ENCODE measurements at regions not wholly inside any gene's neighbourhood (a gene's known extent, or its start where the extent isn't known, plus 50 kb on each side); places are given as distances from the start of the nearest gene placed in this dataset.

DNA sequence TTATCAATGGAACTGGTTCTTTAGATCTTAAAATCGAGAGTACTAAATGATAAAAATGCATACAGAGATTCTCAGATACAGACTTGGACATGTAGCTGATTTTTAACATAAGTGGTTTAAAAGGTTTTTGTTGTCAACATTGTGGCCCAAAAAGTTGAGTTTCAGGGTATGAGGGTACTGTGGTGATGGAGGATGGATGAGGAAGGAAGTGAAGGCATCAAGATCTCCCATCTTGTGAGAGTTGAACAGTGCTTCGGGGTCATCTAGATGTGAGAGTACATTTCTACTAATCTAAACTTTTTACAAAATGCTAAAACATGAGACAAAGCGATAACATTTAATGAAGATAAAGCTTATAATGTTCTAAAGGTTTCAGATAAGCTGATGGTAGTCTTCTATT is 452.6 kb downstream of the PCNX1 start:
- peaks cover 26 to 68% (median 40%) of the 10 kb centered on the region in 4 donors for H3K4me1 Mint-ChIP-seq
- CTCF ChIA-PET (ENCODE audit: partially characterized antibody), result no interaction called here

GRCh38 chr14:71361336-71361735 is 454.1 kb downstream of the PCNX1 start:
- no peak for DNase-seq
- H3K27ac Mint-ChIP-seq, result no peak overlapping the region
- Histone ChIP-seq H3K36me3 (ENCODE audit: insufficient read depth, low read length) (no peaks in the 10 kb centered on the region), H3K4me1 (ENCODE audit: insufficient read depth, low read length) (no peaks in the 10 kb centered on the region), H3K27ac (ENCODE audit: low read depth, low read length) (no peak overlapping the region), H3K9me3 (ENCODE audit: control insufficient read depth in 1 of 2, low read length in 2 of 2) (no peaks in the 10 kb centered on the region), H3K4me3 (ENCODE audit: low read length in 2 of 2) (no peak overlapping the region), H3K27me3 (ENCODE audit: insufficient read depth, low read length) (no peaks in the 10 kb centered on the region)
- no peaks in the 10 kb centered on the region for H3K27me3 Mint-ChIP-seq
- POLR2A ChIA-PET (ENCODE audit: partially characterized antibody), result interaction anchor here (1.0 kb wide), 1 partner anchor 10 kb away, joined by 3 read pairs; no protein-coding TSS in a partner anchor
- CTCF ChIA-PET (ENCODE audit: partially characterized antibody), result no interaction called here
- no peak overlapping the region for H3K4me3 Mint-ChIP-seq
- H3K4me1 Mint-ChIP-seq, result peaks cover 26 to 56% (median 36%) of the 10 kb centered on the region in 4 donors
- H3K36me3 Mint-ChIP-seq, result peaks cover 1 to 17% of the 10 kb centered on the region in 2 donors
- intact Hi-C loops (cut with micrococcal nuclease), result no loop called here
- H3K9me3 Mint-ChIP-seq, result peaks cover 0 to 6% (median 0%) of the 10 kb centered on the region in 8 donors

More for the DNA sequence above, 452.6 kb downstream of the PCNX1 start:
- H3K36me3 ChIP-seq (ENCODE audit: insufficient read depth, low read length), result no peaks in the 10 kb centered on the region
- no peak overlapping the region for H3K27ac ChIP-seq (ENCODE audit: low read depth, low read length)
- peaks cover 0 to 6% (median 0%) of the 10 kb centered on the region in 8 donors for H3K9me3 Mint-ChIP-seq
- H3K4me1 ChIP-seq (ENCODE audit: insufficient read depth, low read length), result peaks cover 5% of the 10 kb centered on the region
- no peaks in the 10 kb centered on the region for H3K27me3 Mint-ChIP-seq
- no peaks in the 10 kb centered on the region for H3K9me3 ChIP-seq (ENCODE audit: control insufficient read depth in 1 of 2, low read length in 2 of 2)
- H3K4me3 Mint-ChIP-seq, result no peak overlapping the region
- no peak for DNase-seq
- H3K4me3 ChIP-seq (ENCODE audit: low read length in 2 of 2), result no peak overlapping the region
- POLR2A ChIA-PET (ENCODE audit: partially characterized antibody), result no interaction called here
- intact Hi-C loops (cut with micrococcal nuclease), result no loop called here
- peaks cover 3 to 17% of the 10 kb centered on the region in 2 donors for H3K36me3 Mint-ChIP-seq
- no peaks in the 10 kb centered on the region for H3K27me3 ChIP-seq (ENCODE audit: insufficient read depth, low read length)
- peak overlapping the region in 3 of 7 donors; percentile 13 to 80 (median 32) for H3K27ac Mint-ChIP-seq

- ChIA-PET POLR2A (ENCODE audit: partially characterized antibody) (interaction anchor here (1.0 kb wide), 1 partner anchor 10 kb away, joined by 3 read pairs; no protein-coding TSS in a partner anchor), CTCF (ENCODE audit: partially characterized antibody) (no interaction called here)
- H3K4me1 ChIP-seq (ENCODE audit: insufficient read depth, low read length), result no peaks in the 10 kb centered on the region
Measured at GRCh38 chr14:71361874-71362273, 454.6 kb downstream of the PCNX1 start.

GRCh38 chr14:71362282-71362681 is 455.0 kb downstream of the PCNX1 start:
- intact Hi-C loops (cut with micrococcal nuclease), result no loop called here
- no peaks in the 10 kb centered on the region for H3K9me3 ChIP-seq (ENCODE audit: control insufficient read depth in 1 of 2, low read length in 2 of 2)
- H3K36me3 ChIP-seq (ENCODE audit: insufficient read depth, low read length), result no peaks in the 10 kb centered on the region
- no peak overlapping the region for H3K27ac ChIP-seq (ENCODE audit: low read depth, low read length)
- H3K4me1 Mint-ChIP-seq, result peaks cover 26 to 56% (median 36%) of the 10 kb centered on the region in 4 donors
- H3K4me3 ChIP-seq (ENCODE audit: low read length in 2 of 2), result no peak overlapping the region
- no peaks in the 10 kb centered on the region for H3K27me3 Mint-ChIP-seq
- peaks cover 1 to 17% of the 10 kb centered on the region in 2 donors for H3K36me3 Mint-ChIP-seq
- peak overlapping the region in 1 of 7 donors; percentile 44 for H3K27ac Mint-ChIP-seq
- no peaks in the 10 kb centered on the region for H3K27me3 ChIP-seq (ENCODE audit: insufficient read depth, low read length)
- peaks cover 0 to 6% (median 0%) of the 10 kb centered on the region in 8 donors for H3K9me3 Mint-ChIP-seq
- POLR2A ChIA-PET (ENCODE audit: partially characterized antibody), result interaction anchor here (0.7 to 1.0 kb wide), 2 partner anchors 11 to 41 kb away, joined by 3 read pairs; no protein-coding TSS in a partner anchor
- no peaks in the 10 kb centered on the region for H3K4me1 ChIP-seq (ENCODE audit: insufficient read depth, low read length)
- CTCF ChIA-PET (ENCODE audit: partially characterized antibody), result no interaction called here
- no peak for DNase-seq
- peak overlapping the region in 1 of 8 donors; percentile 28 for H3K4me3 Mint-ChIP-seq

More at GRCh38 chr14:71361874-71362273, 454.6 kb downstream of the PCNX1 start:
- H3K27ac ChIP-seq (ENCODE audit: low read depth, low read length), result no peak overlapping the region
- H3K4me3 ChIP-seq (ENCODE audit: low read length in 2 of 2), result no peak overlapping the region
- no peaks in the 10 kb centered on the region for H3K36me3 ChIP-seq (ENCODE audit: insufficient read depth, low read length)
- no peak overlapping the region for H3K4me3 Mint-ChIP-seq
- peaks cover 1 to 17% of the 10 kb centered on the region in 2 donors for H3K36me3 Mint-ChIP-seq
- no peaks in the 10 kb centered on the region for H3K9me3 ChIP-seq (ENCODE audit: control insufficient read depth in 1 of 2, low read length in 2 of 2)
- no peak for DNase-seq
- H3K9me3 Mint-ChIP-seq, result peaks cover 0 to 6% (median 0%) of the 10 kb centered on the region in 8 donors
- peaks cover 26 to 56% (median 36%) of the 10 kb centered on the region in 4 donors for H3K4me1 Mint-ChIP-seq
- H3K27me3 Mint-ChIP-seq, result no peaks in the 10 kb centered on the region
- intact Hi-C loops (cut with micrococcal nuclease), result no loop called here
- H3K27me3 ChIP-seq (ENCODE audit: insufficient read depth, low read length), result no peaks in the 10 kb centered on the region
- H3K27ac Mint-ChIP-seq, result peak overlapping the region in 1 of 7 donors; percentile 44

- Histone ChIP-seq H3K27ac (ENCODE audit: low read depth, low read length) (no peak overlapping the region), H3K36me3 (ENCODE audit: insufficient read depth, low read length) (no peaks in the 10 kb centered on the region), H3K4me1 (ENCODE audit: insufficient read depth, low read length) (no peaks in the 10 kb centered on the region), H3K9me3 (ENCODE audit: control insufficient read depth in 1 of 2, low read length in 2 of 2) (no peaks in the 10 kb centered on the region), H3K27me3 (ENCODE audit: insufficient read depth, low read length) (no peaks in the 10 kb centered on the region), H3K4me3 (ENCODE audit: low read length in 2 of 2) (no peak overlapping the region)
- H3K4me1 Mint-ChIP-seq, result peaks cover 26 to 55% (median 35%) of the 10 kb centered on the region in 4 donors
- DNase-seq, result no peak
- intact Hi-C loops (cut with micrococcal nuclease), result no loop called here
- H3K4me3 Mint-ChIP-seq, result no peak overlapping the region
- POLR2A ChIA-PET (ENCODE audit: partially characterized antibody), result interaction anchor here (0.7 kb wide), 1 partner anchor 42 kb away, joined by 3 read pairs; no protein-coding TSS in a partner anchor
- peaks cover 1 to 17% of the 10 kb centered on the region in 2 donors for H3K36me3 Mint-ChIP-seq
- H3K9me3 Mint-ChIP-seq, result peaks cover 0 to 6% (median 0%) of the 10 kb centered on the region in 8 donors
- CTCF ChIA-PET (ENCODE audit: partially characterized antibody), result no interaction called here
- no peaks in the 10 kb centered on the region for H3K27me3 Mint-ChIP-seq
- peak overlapping the region in 5 of 7 donors; percentile 1 to 73 (median 57) for H3K27ac Mint-ChIP-seq
Measured at GRCh38 chr14:71362920-71363584, 455.8 kb downstream of the PCNX1 start.

- Mint-ChIP-seq H3K27me3 (no peaks in the 10 kb centered on the region), H3K36me3 (peaks cover 0 to 6% of the 10 kb centered on the region in 2 donors), H3K4me3 (no peak overlapping the region), H3K4me1 (peaks cover 25 to 47% (median 28%) of the 10 kb centered on the region in 4 donors), H3K9me3 (peaks cover 0 to 1% (median 0%) of the 10 kb centered on the region in 8 donors), H3K27ac (peak overlapping the region in 2 of 7 donors; percentile 6 to 16)
- no peak overlapping the region for H3K4me3 ChIP-seq (ENCODE audit: low read length in 2 of 2)
- H3K9me3 ChIP-seq (ENCODE audit: control insufficient read depth in 1 of 2, low read length in 2 of 2), result no peaks in the 10 kb centered on the region
- intact Hi-C loops (cut with micrococcal nuclease), result no loop called here
- H3K27me3 ChIP-seq (ENCODE audit: insufficient read depth, low read length), result no peaks in the 10 kb centered on the region
- CTCF ChIA-PET (ENCODE audit: partially characterized antibody), result interaction anchor here (1.2 kb wide), 1 partner anchor 13 kb away, joined by 3 read pairs; no protein-coding TSS in a partner anchor
- H3K27ac ChIP-seq (ENCODE audit: low read depth, low read length), result no peak overlapping the region
- DNase-seq, result no peak
- no peaks in the 10 kb centered on the region for H3K4me1 ChIP-seq (ENCODE audit: insufficient read depth, low read length)
- POLR2A ChIA-PET (ENCODE audit: partially characterized antibody), result no interaction called here
- no peaks in the 10 kb centered on the region for H3K36me3 ChIP-seq (ENCODE audit: insufficient read depth, low read length)
Measured at GRCh38 chr14:71363946-71364925, 457.0 kb downstream of the PCNX1 start.

DNA sequence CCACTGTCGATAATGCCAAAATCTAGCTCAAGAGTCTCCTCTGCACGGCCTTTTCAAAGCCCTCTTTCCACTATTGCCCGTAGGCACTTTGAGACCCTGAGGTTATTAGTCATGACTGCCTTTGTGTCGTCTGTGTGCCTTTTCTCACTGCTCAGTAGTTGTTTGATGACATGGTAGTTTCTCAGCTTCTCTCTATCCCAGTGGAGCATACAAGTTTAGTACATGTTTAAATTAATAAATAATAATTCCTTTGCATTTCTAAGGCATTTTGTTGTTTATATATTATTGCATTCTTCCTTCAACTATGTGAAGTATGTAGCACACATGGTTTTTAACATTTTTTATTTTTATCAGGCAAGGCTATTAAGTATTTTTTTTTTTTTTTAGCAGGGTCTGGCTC is 458.1 kb downstream of the PCNX1 start:
- Histone ChIP-seq H3K4me3 (ENCODE audit: low read length in 2 of 2) (no peak overlapping the region), H3K27me3 (ENCODE audit: insufficient read depth, low read length) (no peaks in the 10 kb centered on the region), H3K4me1 (ENCODE audit: insufficient read depth, low read length) (no peaks in the 10 kb centered on the region), H3K9me3 (ENCODE audit: control insufficient read depth in 1 of 2, low read length in 2 of 2) (no peaks in the 10 kb centered on the region), H3K36me3 (ENCODE audit: insufficient read depth, low read length) (no peaks in the 10 kb centered on the region), H3K27ac (ENCODE audit: low read depth, low read length) (no peak overlapping the region)
- Mint-ChIP-seq H3K36me3 (no peaks in the 10 kb centered on the region), H3K4me3 (no peak overlapping the region), H3K27me3 (no peaks in the 10 kb centered on the region), H3K4me1 (peaks cover 22 to 41% (median 23%) of the 10 kb centered on the region in 4 donors), H3K9me3 (no peaks in the 10 kb centered on the region), H3K27ac (peak overlapping the region in 2 of 7 donors; percentile 57 to 70)
- ChIA-PET CTCF (ENCODE audit: partially characterized antibody) (interaction anchor here (1.2 kb wide), 1 partner anchor 14 kb away, joined by 3 read pairs; no protein-coding TSS in a partner anchor), POLR2A (ENCODE audit: partially characterized antibody) (no interaction called here)
- no peak for DNase-seq
- intact Hi-C loops (cut with micrococcal nuclease), result no loop called here

Data from CD4-positive, alpha-beta memory T cell (primary cell).